Suprapubic skin (tissue), 4 donors: ENCODE measurements at regions not wholly inside any gene's neighbourhood (a gene's known extent, or its start where the extent isn't known, plus 50 kb on each side); places are given as distances from the start of the nearest gene placed in this dataset.
"Not testable (repeated sequence)": the region's sequence is repeated elsewhere in the genome, so short reads cannot be mapped to it uniquely, and the experiment has no call there.

Experiments
- DNase-seq, 2 donors: peaks; one replicate each; pipeline ENCODE4 v3.0.0-alpha.2; 2019; ENCODE audit warnings: low spot score in 2 of 2
- H3K27ac ChIP-seq: fragments of 200-600 bp; sonication (generic); one replicate; pipeline ENCODE4 v1.5.1; 2019
- H3K27me3 ChIP-seq: fragments of 200-600 bp; sonication (generic); one replicate; pipeline ENCODE4 v1.5.1; 2019
- H3K36me3 ChIP-seq: fragments of 200-600 bp; sonication (generic); one replicate; pipeline ENCODE4 v1.5.1; 2019
- H3K4me1 ChIP-seq: fragments of 200-600 bp; sonication (generic); one replicate; pipeline ENCODE4 v1.5.1; 2019
- H3K4me3 ChIP-seq: fragments of 200-600 bp; sonication (generic); one replicate; pipeline ENCODE4 v1.5.1; 2019; ENCODE audit warnings: mild to moderate bottlenecking
- H3K9me3 ChIP-seq: fragments of 200-600 bp; sonication (generic); one replicate; pipeline ENCODE4 v1.5.1; 2019
- CTCF ChIP-seq, 2 donors: fragments of 200-600 bp in 1 of 2; fragments of 450-650 bp in 1 of 2; sonication (generic) in 1 of 2; IDR thresholded peaks; one replicate each; pipeline ENCODE4 v1.5.1; 2016 to 2019; ENCODE audit warnings: antibody characterized with exemption in 2 of 2, mild to moderate bottlenecking in 1 of 2, moderate library complexity in 1 of 2
- EP300 ChIP-seq: sonication (generic); formaldehyde crosslinking; IDR thresholded peaks from one replicate; pipeline ENCODE4 v1.6.1; 2017; ENCODE audit warnings: antibody characterized with exemption
- POLR2A ChIP-seq, 2 donors: fragments of 450-650 bp; IDR thresholded peaks; one replicate each; pipeline ENCODE4 v1.6.1; 2017; ENCODE audit warnings: antibody characterized with exemption in 2 of 2, mild to moderate bottlenecking in 2 of 2, moderate library complexity in 2 of 2
- POLR2AphosphoS5 ChIP-seq, 3 donors: sonication (generic); formaldehyde crosslinking; IDR thresholded peaks; one replicate each; pipeline ENCODE4 v1.6.1; 2017; ENCODE audit warnings: antibody characterized with exemption in 3 of 3
- WGBS: methylation state at CpG from one replicate; pipeline ENCODE4 v1.1.5; 2018; 5-methylcytosine and 5-hydroxymethylcytosine counted together

- TF ChIP-seq CTCF (IDR thresholded peaks at IDR 0.05) (no peak), EP300 (no peak), POLR2AphosphoS5 (IDR thresholded peaks at IDR 0.05) (no peak), POLR2A (IDR thresholded peaks at IDR 0.05) (no peak)
- H3K36me3 ChIP-seq = no peaks in the 10 kb centered on the region
- 64% methylated on average over 9 of the region's 9 CpGs for WGBS
- H3K4me1 ChIP-seq = no peaks in the 10 kb centered on the region
- no peaks in the 10 kb centered on the region for H3K9me3 ChIP-seq
- DNase-seq = no peak
- no peak overlapping the region for H3K4me3 ChIP-seq
- H3K27ac ChIP-seq = no peak overlapping the region
- no peaks in the 10 kb centered on the region for H3K27me3 ChIP-seq
These were observed 384.2 kb downstream of the CGGBP1 start for GRCh38 chr3:87674397-87675161.

- no peak overlapping the region for H3K4me3 ChIP-seq
- TF ChIP-seq CTCF (IDR thresholded peaks at IDR 0.05) (no peak), POLR2AphosphoS5 (IDR thresholded peaks at IDR 0.05) (no peak), EP300 (no peak), POLR2A (IDR thresholded peaks at IDR 0.05) (no peak)
- H3K4me1 ChIP-seq = no peaks in the 10 kb centered on the region
- no peaks in the 10 kb centered on the region for H3K36me3 ChIP-seq
- 86% methylated on average over 4 of the region's 4 CpGs for WGBS
- DNase-seq = no peak
- H3K27me3 ChIP-seq = no peaks in the 10 kb centered on the region
- no peaks in the 10 kb centered on the region for H3K9me3 ChIP-seq
- H3K27ac ChIP-seq = no peak overlapping the region
These were observed 385.7 kb downstream of the CGGBP1 start for GRCh38 chr3:87673132-87673531.

GRCh38 chr3:87654184-87654583 lies 377.8 kb upstream of the POU1F1 start:
- no peak for TF ChIP-seq POLR2AphosphoS5 (IDR thresholded peaks at IDR 0.05)
- TF ChIP-seq EP300 = no peak
- no peak for TF ChIP-seq POLR2A (IDR thresholded peaks at IDR 0.05)
- no peak for TF ChIP-seq CTCF (IDR thresholded peaks at IDR 0.05)
- Histone ChIP-seq H3K27ac (no peak overlapping the region), H3K9me3 (no peaks in the 10 kb centered on the region), H3K36me3 (no peaks in the 10 kb centered on the region), H3K27me3 (no peaks in the 10 kb centered on the region), H3K4me3 (no peak overlapping the region), H3K4me1 (no peaks in the 10 kb centered on the region)
- 92% methylated on average over 2 of the region's 2 CpGs for WGBS
- no peak for DNase-seq

GRCh38 chr3:87653138-87653537 lies 376.8 kb upstream of the POU1F1 start:
- not testable (repeated sequence) for H3K4me1 ChIP-seq, H3K36me3 ChIP-seq, H3K4me3 ChIP-seq, H3K9me3 ChIP-seq, H3K27me3 ChIP-seq, H3K27ac ChIP-seq, DNase-seq
- 100% methylated on average over 1 of the region's 3 CpGs for WGBS

GRCh38 chr3:87634426-87634825 lies 358.0 kb upstream of the POU1F1 start:
- Histone ChIP-seq H3K27ac (no peak overlapping the region), H3K36me3 (no peaks in the 10 kb centered on the region), H3K9me3 (no peaks in the 10 kb centered on the region), H3K27me3 (no peaks in the 10 kb centered on the region), H3K4me3 (no peak overlapping the region), H3K4me1 (no peaks in the 10 kb centered on the region)
- 59% methylated on average over 1 of the region's 1 CpG for WGBS
- no peak for TF ChIP-seq EP300
- no peak for TF ChIP-seq CTCF (IDR thresholded peaks at IDR 0.05)
- no peak for TF ChIP-seq POLR2A (IDR thresholded peaks at IDR 0.05)
- TF ChIP-seq POLR2AphosphoS5 (IDR thresholded peaks at IDR 0.05) = no peak
- no peak for DNase-seq

- Histone ChIP-seq H3K4me3 (no peak overlapping the region), H3K27ac (no peak overlapping the region)
These were observed 350.9 kb upstream of the POU1F1 start for GRCh38 chr3:87627316-87627715.

More at GRCh38 chr3:87627316-87627715, 350.9 kb upstream of the POU1F1 start:
- TF ChIP-seq EP300 (no peak), POLR2A (IDR thresholded peaks at IDR 0.05) (no peak), POLR2AphosphoS5 (IDR thresholded peaks at IDR 0.05) (no peak), CTCF (IDR thresholded peaks at IDR 0.05) (no peak)
- no peaks in the 10 kb centered on the region for H3K4me1 ChIP-seq
- H3K9me3 ChIP-seq = no peaks in the 10 kb centered on the region
- no peaks in the 10 kb centered on the region for H3K27me3 ChIP-seq
- DNase-seq = no peak
- no peaks in the 10 kb centered on the region for H3K36me3 ChIP-seq
- WGBS = 79% methylated on average over 4 of the region's 4 CpGs
